ENCODE measurements at regions not wholly inside any gene's neighbourhood (a gene's known extent, or its start where the extent isn't known, plus 50 kb on each side); places are given as distances from the start of the nearest gene placed in this dataset.
"Not testable (repeated sequence)": the region's sequence is repeated elsewhere in the genome, so short reads cannot be mapped to it uniquely, and the experiment has no call there.

GRCh38 chr4:96342196-96342595 lies 502.3 kb downstream of the PDHA2 start:
- DNase-seq = no peak

GRCh38 chr4:96342790-96343455 lies 503.0 kb downstream of the PDHA2 start:
- no peak for DNase-seq

- DNase-seq = peak in 1 of 3 experiments; percentile 6
These were observed 503.9 kb downstream of the PDHA2 start for GRCh38 chr4:96343836-96344235.

GRCh38 chr4:96347582-96347981 lies 507.7 kb downstream of the PDHA2 start:
- no peak for DNase-seq

- peak in 1 of 3 experiments; percentile 64 for DNase-seq
These were observed 512.2 kb downstream of the PDHA2 start for GRCh38 chr4:96352051-96352517.

- no peak for DNase-seq
These were observed 514.3 kb downstream of the PDHA2 start for GRCh38 chr4:96354036-96354712.

- DNase-seq = no peak
These were observed 515.5 kb downstream of the PDHA2 start for GRCh38 chr4:96355414-96355813.

GRCh38 chr4:96356591-96357370 lies 516.9 kb downstream of the PDHA2 start:
- no peak for DNase-seq

- DNase-seq = peak in 1 of 3 experiments; percentile 24
These were observed 526.7 kb downstream of the PDHA2 start for GRCh38 chr4:96366632-96367031.

- no peak for DNase-seq
These were observed 535.5 kb downstream of the PDHA2 start for GRCh38 chr4:96375367-96375766.

GRCh38 chr4:96379524-96379923 lies 539.6 kb downstream of the PDHA2 start:
- DNase-seq = no peak

- no peak for DNase-seq
These were observed 540.2 kb downstream of the PDHA2 start for GRCh38 chr4:96380106-96380505.

GRCh38 chr4:96383349-96383748 lies 543.5 kb downstream of the PDHA2 start:
- DNase-seq = no peak

GRCh38 chr4:96389770-96390169 lies 549.9 kb downstream of the PDHA2 start:
- DNase-seq = peak in 1 of 3 experiments; percentile 42

- DNase-seq = no peak
These were observed 550.5 kb downstream of the PDHA2 start for GRCh38 chr4:96390404-96390803.

GRCh38 chr4:96395747-96396146 lies 555.9 kb downstream of the PDHA2 start:
- DNase-seq = no peak

- DNase-seq = peak in 2 of 3 experiments; percentile 18 to 61
These were observed 566.8 kb downstream of the PDHA2 start for GRCh38 chr4:96406742-96407141.

GRCh38 chr4:96407225-96407624 lies 567.3 kb downstream of the PDHA2 start:
- peak in 1 of 3 experiments; percentile 43 for DNase-seq

GRCh38 chr4:96407738-96408463 lies 568.0 kb downstream of the PDHA2 start:
- DNase-seq = peak in 2 of 3 experiments; percentile 43 to 80

GRCh38 chr4:96414853-96415252 lies 575.0 kb downstream of the PDHA2 start:
- DNase-seq = not testable (repeated sequence)

- no peak for DNase-seq
These were observed 589.8 kb downstream of the PDHA2 start for GRCh38 chr4:96429657-96430056.

- DNase-seq = no peak
These were observed 591.2 kb downstream of the PDHA2 start for GRCh38 chr4:96431094-96431493.

Data from NCI-H1417 (cell line).